Prostate gland (tissue), 2 donors: ENCODE measurements at regions not wholly inside any gene's neighbourhood (a gene's known extent, or its start where the extent isn't known, plus 50 kb on each side); places are given as distances from the start of the nearest gene placed in this dataset.
"Not testable (repeated sequence)": the region's sequence is repeated elsewhere in the genome, so short reads cannot be mapped to it uniquely, and the experiment has no call there.

Source experiments
- DNase-seq: peaks from one replicate; pipeline ENCODE4 v3.0.0-alpha.2; 2019; ENCODE audit warnings: low spot score
- H3K27ac ChIP-seq, 2 donors: fragments of 200-600 bp; sonication (generic); 2 replicates each; pipeline ENCODE4 v1.5.1; 2017 to 2019
- H3K27me3 ChIP-seq: fragments of 200-600 bp; sonication (generic); replicated peaks from 2 replicates; pipeline ENCODE4 v1.5.1; 2019; ENCODE audit not compliant: insufficient read depth
- H3K36me3 ChIP-seq, 2 donors: fragments of 200-600 bp; sonication (generic); 1 replicate in 1 of 2; 2 replicates in 1 of 2; pipeline versions ENCODE4 v1.5.1 to v1.8.1; 2017 to 2019
- H3K4me1 ChIP-seq: fragments of 200-600 bp; sonication (generic); replicated peaks from 2 replicates; pipeline ENCODE4 v1.5.1; 2019
- H3K4me3 ChIP-seq, 2 donors: fragments of 200-600 bp; sonication (generic); 2 replicates each; pipeline ENCODE4 v1.5.1; 2017 to 2019
- H3K9me3 ChIP-seq: fragments of 200-600 bp; sonication (generic); 2 replicates; pipeline ENCODE4 v1.5.1; 2017
- CTCF ChIP-seq, 4 experiments: fragments of 200-600 bp in 2 of 4; fragments of 450-650 bp in 2 of 4; sonication (generic) in 2 of 4; IDR thresholded peaks; 1 replicate in 3 of 4; 2 replicates in 1 of 4; pipeline ENCODE4 v1.5.1; 2016 to 2019; ENCODE audit warnings: antibody characterized with exemption in 4 of 4, mild to moderate bottlenecking in 2 of 4, moderate library complexity in 2 of 4
- POLR2A ChIP-seq: fragments of 450-650 bp; IDR thresholded peaks from one replicate; pipeline ENCODE4 v1.6.1; 2016; ENCODE audit warnings: antibody characterized with exemption, mild to moderate bottlenecking
- POLR2AphosphoS5 ChIP-seq: sonication (generic); formaldehyde crosslinking; IDR thresholded peaks from one replicate; pipeline ENCODE4 v1.6.1; 2017; ENCODE audit warnings: antibody characterized with exemption
- WGBS: methylation state at CpG from one replicate; pipeline ENCODE4 v1.1.5; 2018; 5-methylcytosine and 5-hydroxymethylcytosine counted together
- intact Hi-C: fragments of 100-400 bp; cut with DNase I; formaldehyde crosslinking; loops from one replicate; pipeline ENCODE4 v1.14.2; 2022

- no peak overlapping the region for H3K27ac ChIP-seq
- TF ChIP-seq POLR2A (no peak), POLR2AphosphoS5 (no peak), CTCF (IDR thresholded peaks at IDR 0.05) (no peak)
- intact Hi-C loops: no loop called here
- no peaks in the 10 kb centered on the region for H3K4me1 ChIP-seq
- no peak for DNase-seq
- H3K4me3 ChIP-seq: no peak overlapping the region
- 87% methylated on average over 4 of the region's 4 CpGs for WGBS
- no peaks in the 10 kb centered on the region for H3K36me3 ChIP-seq
- H3K9me3 ChIP-seq: no peaks in the 10 kb centered on the region
- no peaks in the 10 kb centered on the region for H3K27me3 ChIP-seq
These were observed 135.6 kb downstream of the GPR85 start for GRCh38 chr7:112951070-112951469.

GRCh38 chr7:112949682-112950081 lies 136.9 kb downstream of the GPR85 start:
- intact Hi-C loops, DNase-seq, H3K27me3 ChIP-seq, H3K4me3 ChIP-seq, H3K27ac ChIP-seq, H3K36me3 ChIP-seq, H3K9me3 ChIP-seq, H3K4me1 ChIP-seq: not testable (repeated sequence)
- 64% methylated on average over 4 of the region's 4 CpGs for WGBS

GRCh38 chr7:112946350-112946749 lies 140.3 kb downstream of the GPR85 start:
- no peak for DNase-seq
- TF ChIP-seq CTCF (IDR thresholded peaks at IDR 0.05): no peak
- TF ChIP-seq POLR2A: no peak
- TF ChIP-seq POLR2AphosphoS5: no peak
- Histone ChIP-seq H3K27me3 (no peaks in the 10 kb centered on the region), H3K27ac (no peak overlapping the region), H3K36me3 (no peaks in the 10 kb centered on the region), H3K9me3 (no peaks in the 10 kb centered on the region), H3K4me1 (no peaks in the 10 kb centered on the region), H3K4me3 (no peak overlapping the region)
- intact Hi-C loops: no loop called here
- 85% methylated on average over 2 of the region's 2 CpGs for WGBS

GRCh38 chr7:112945046-112945445 lies 141.6 kb downstream of the GPR85 start:
- TF ChIP-seq CTCF (IDR thresholded peaks at IDR 0.05) (no peak), POLR2A (no peak), POLR2AphosphoS5 (no peak)
- H3K36me3 ChIP-seq: no peaks in the 10 kb centered on the region
- no peaks in the 10 kb centered on the region for H3K4me1 ChIP-seq
- WGBS: 77% methylated on average over 3 of the region's 3 CpGs
- H3K9me3 ChIP-seq: no peaks in the 10 kb centered on the region
- no peaks in the 10 kb centered on the region for H3K27me3 ChIP-seq
- no peak for DNase-seq
- no peak overlapping the region for H3K4me3 ChIP-seq
- intact Hi-C loops: no loop called here
- H3K27ac ChIP-seq: no peak overlapping the region

GRCh38 chr7:112942981-112943380 lies 143.6 kb downstream of the GPR85 start:
- H3K27me3 ChIP-seq: no peaks in the 10 kb centered on the region
- DNase-seq: no peak
- intact Hi-C loops: no loop called here
- no peaks in the 10 kb centered on the region for H3K36me3 ChIP-seq
- H3K4me3 ChIP-seq: no peak overlapping the region
- peaks cover 3% of the 10 kb centered on the region for H3K4me1 ChIP-seq
- 62% methylated on average over 1 of the region's 1 CpG for WGBS
- H3K9me3 ChIP-seq: no peaks in the 10 kb centered on the region
- TF ChIP-seq POLR2AphosphoS5 (no peak), POLR2A (no peak)
- no peak overlapping the region for H3K27ac ChIP-seq

- intact Hi-C loops: not testable (repeated sequence)
These were observed 144.5 kb downstream of the GPR85 start for GRCh38 chr7:112942125-112942524.

More at GRCh38 chr7:112942125-112942524, 144.5 kb downstream of the GPR85 start:
- not testable (repeated sequence) for H3K27me3 ChIP-seq, H3K27ac ChIP-seq, DNase-seq, H3K4me3 ChIP-seq, H3K4me1 ChIP-seq, H3K36me3 ChIP-seq, H3K9me3 ChIP-seq
- 95% methylated on average over 6 of the region's 6 CpGs for WGBS
